GM12878 (cell line): ENCODE measurements at regions not wholly inside any gene's neighbourhood (a gene's known extent, or its start where the extent isn't known, plus 50 kb on each side); places are given as distances from the start of the nearest gene placed in this dataset.

Source experiments
- ATAC-seq: fragments of 200-7000 bp; cut with Tn5 transposase; 3 replicates; pipeline ENCODE4 v1.9.1; 2020; ENCODE audit warnings: mild to moderate bottlenecking, moderate library complexity
- BruUV-seq: library from RNA; stranded (reverse); fragments of 400-500 nt; replicated peaks from 2 replicates; lab custom pipeline; 2021; lab: Mats Ljungman, UMichigan
- CTCF ChIA-PET: fragments of 300-600 bp; sonication (Branson Sonifier 250); formaldehyde crosslinking; extraction: SDS; loops from one replicate; lab custom pipeline; 2021; ENCODE audit warnings: inconsistent platforms; lab: Yijun Ruan, JAX
- POLR2A ChIA-PET: fragments of 350-600 bp; formaldehyde crosslinking; extraction: SDS; loops from one replicate; lab custom pipeline; 2021; ENCODE audit warnings: inconsistent platforms; lab: Charles Lee
- RAD21 ChIA-PET: fragments of 300-600 bp; sonication (Branson Sonifier 250); formaldehyde crosslinking; loops from one replicate; lab custom pipeline; 2023; ENCODE audit warnings: antibody characterized with exemption; ENCODE audit not compliant: unreplicated experiment; lab: Charles Lee
- SMC1A ChIA-PET: fragments of 300-600 bp; sonication (Branson Sonifier 250); formaldehyde crosslinking; loops from one replicate; lab custom pipeline; 2023; ENCODE audit not compliant: unreplicated experiment, uncharacterized antibody; lab: Charles Lee
- DNase-seq: peaks from one replicate; pipeline ENCODE4 v3.0.0-alpha.2; 2011; ENCODE audit warnings: low read depth, low spot score
- FAIRE-seq: peaks from 3 replicates; lab custom pipeline; 2011; peaks lifted over from hg19 to GRCh38; lab: Jason Lieb, UNC
- H2AFZ ChIP-seq: 2 replicates; pipeline ENCODE4 v1.6.0; 2011; ENCODE audit warnings: low read depth, low read length, control low read depth; ENCODE audit not compliant: control insufficient read depth
- H3K27ac ChIP-seq: 2 replicates; pipeline ENCODE4 v1.5.1; 2011; ENCODE audit warnings: control low read depth; ENCODE audit not compliant: control insufficient read depth, insufficient read depth
- H3K27me3 ChIP-seq, 2 experiments: replicated peaks in 1 of 2; 2 replicates each; pipeline versions ENCODE4 v1.6.0 to v1.6.1; 2011; ENCODE audit warnings: low read length in 1 of 2; ENCODE audit not compliant: control insufficient read depth in 2 of 2, insufficient read depth in 2 of 2
- H3K36me3 ChIP-seq, 2 experiments: 2 replicates each; pipeline ENCODE4 v1.5.1; 2011; ENCODE audit warnings: low read length in 1 of 2; ENCODE audit not compliant: control insufficient read depth in 2 of 2, insufficient read depth in 2 of 2
- H3K4me1 ChIP-seq: 2 replicates; pipeline ENCODE4 v1.6.1; 2011; ENCODE audit warnings: mild to moderate bottlenecking, low read length, moderate library complexity, mixed read lengths; ENCODE audit not compliant: control insufficient read depth, insufficient read depth
- H3K4me2 ChIP-seq: 2 replicates; pipeline ENCODE4 v1.6.0; 2011; ENCODE audit warnings: control low read depth; ENCODE audit not compliant: control insufficient read depth, insufficient read depth
- H3K4me3 ChIP-seq: fragments of 200-600 bp; sonication (generic); 2 replicates; pipeline ENCODE4 v1.5.1; 2016
- H3K79me2 ChIP-seq: 2 replicates; pipeline ENCODE4 v1.6.0; 2011; ENCODE audit warnings: low read length; ENCODE audit not compliant: control insufficient read depth, insufficient read depth
- H3K9ac ChIP-seq: 2 replicates; pipeline ENCODE4 v1.8.0; 2011; ENCODE audit warnings: low read length, control low read depth, mixed read lengths; ENCODE audit not compliant: control insufficient read depth, insufficient read depth
- H3K9me3 ChIP-seq: replicated peaks from 3 replicates; pipeline ENCODE4 v1.5.1; 2011; ENCODE audit warnings: mild to moderate bottlenecking, low read length; ENCODE audit not compliant: control insufficient read depth, insufficient read depth
- H4K20me1 ChIP-seq: 2 replicates; pipeline ENCODE4 v1.6.0; 2011; ENCODE audit not compliant: control insufficient read depth, insufficient read depth
- CBX5 ChIP-seq: sonication (generic); IDR thresholded peaks from 2 replicates; pipeline ENCODE4 v1.6.1; 2016; ENCODE audit warnings: low read depth, moderate library complexity, mild to moderate bottlenecking, inconsistent platforms
- DPF2 ChIP-seq: fragments of 450-650 bp; IDR thresholded peaks from 2 replicates; pipeline ENCODE4 v1.6.1; 2017; ENCODE audit warnings: mild to moderate bottlenecking
- HDAC6 ChIP-seq: fragments of 200-600 bp; sonication (generic); IDR thresholded peaks from one replicate; pipeline ENCODE4 v1.8.0; 2017; ENCODE audit warnings: antibody characterized with exemption; ENCODE audit not compliant: unreplicated experiment
- IKZF2 ChIP-seq, 2 experiments: fragments of 450-650 bp; IDR thresholded peaks; 2 replicates each; pipeline ENCODE4 v1.6.1; 2017; ENCODE audit warnings: mild to moderate bottlenecking in 2 of 2, moderate library complexity in 2 of 2
- JUND ChIP-seq: IDR thresholded peaks from 2 replicates; pipeline ENCODE4 v1.6.1; 2012; ENCODE audit warnings: low read depth, mild to moderate bottlenecking, low read length, improper control_type of control experiment, moderate library complexity
- PKNOX1 ChIP-seq: fragments of 450-650 bp; IDR thresholded peaks from 2 replicates; pipeline ENCODE4 v1.6.1; 2016; ENCODE audit warnings: mild to moderate bottlenecking
- PML ChIP-seq: IDR thresholded peaks from 2 replicates; pipeline ENCODE4 v1.6.1; 2012; ENCODE audit warnings: low read length, inconsistent platforms
- WGBS: methylation state at CpG from one replicate; pipeline ENCODE4 v1.1.6; 2016; ENCODE audit warnings: low lambda C conversion rate; ENCODE audit not compliant: insufficient replicate concordance, insufficient coverage; ENCODE audit errors: missing lambda C conversion rate; 5-methylcytosine and 5-hydroxymethylcytosine counted together
- in situ Hi-C: fragments of 300-500 bp; cut with MboI; formaldehyde crosslinking; loops from 9 replicates; pipeline ENCODE4 v1.14.3; 2018; ENCODE audit warnings: mixed read lengths
- intact Hi-C: fragments of 100-400 bp; cut with micrococcal nuclease; formaldehyde crosslinking; loops from one replicate; pipeline ENCODE4 v1.14.2; 2022; ENCODE audit not compliant: unreplicated experiment
- TF ChIP-seq, protein P1 (sequence below): fragments of 450-650 bp; IDR thresholded peaks from 2 replicates; pipeline ENCODE4 v1.6.1; 2017; ENCODE audit warnings: mild to moderate bottlenecking, moderate library complexity
- TF ChIP-seq, protein P2 (sequence below): fragments of 450-650 bp; conservative IDR thresholded peaks from 2 replicates; pipeline ENCODE4 v1.6.1; 2017; ENCODE audit warnings: mild to moderate bottlenecking, moderate library complexity
- TF ChIP-seq, protein P3 (sequence below): fragments of 450-650 bp; IDR thresholded peaks from 2 replicates; pipeline ENCODE4 v1.6.1; 2017; ENCODE audit warnings: antibody characterized with exemption, mild to moderate bottlenecking, moderate library complexity
- TF ChIP-seq, protein P4 (sequence below): IDR thresholded peaks from 2 replicates; pipeline ENCODE4 v1.6.1; 2012; ENCODE audit warnings: low read depth, low read length, improper control_type of control experiment

DNA sequence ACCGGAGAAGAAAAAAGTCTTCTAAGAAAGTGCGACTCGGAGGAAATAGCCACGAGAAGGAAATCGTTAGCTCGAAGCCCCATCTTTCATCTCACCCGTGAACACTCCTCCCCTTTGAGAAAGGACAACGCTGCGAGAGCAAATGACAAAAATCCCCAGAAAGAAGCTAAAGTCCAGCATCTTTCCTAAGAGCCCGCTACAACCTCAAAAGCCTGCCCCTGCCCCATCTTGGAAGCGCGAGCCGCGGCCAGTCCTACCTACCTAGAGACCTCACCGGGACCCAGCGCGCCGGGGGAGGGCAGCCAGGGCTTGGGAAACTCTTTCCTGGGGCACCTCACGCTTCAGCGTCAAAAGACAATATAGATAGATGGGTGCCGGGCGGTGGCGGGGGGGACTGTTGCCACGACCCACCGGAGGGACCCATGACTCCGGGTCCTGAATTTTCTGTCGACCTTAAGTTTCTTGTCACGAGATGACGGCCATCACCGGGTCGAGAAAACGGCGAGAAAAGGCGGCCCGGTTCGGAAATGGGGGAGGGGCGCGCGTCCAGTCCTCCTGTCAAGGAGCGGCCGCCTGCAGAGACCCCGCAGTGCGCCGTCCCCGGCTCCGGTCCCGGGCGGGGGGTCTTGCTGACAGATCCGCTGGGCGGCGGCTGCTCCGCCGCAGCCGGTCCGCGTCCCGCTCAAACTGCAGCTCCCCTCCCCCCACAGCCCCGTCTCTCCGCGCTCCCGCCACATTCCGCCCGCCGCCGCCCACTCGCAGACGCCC, 65.9 kb downstream of the KCNRG start:
- peak overlapping the region; percentile 93 for H3K9ac ChIP-seq
- RAD21 ChIA-PET, result interaction anchor here (1.0 to 13.9 kb wide), 6 partner anchors 31 to 832 kb away, joined by 3 to 175 read pairs (median 4); partner anchors contain the start of genes SPRYD7 and TRIM13
- CTCF ChIA-PET, result interaction anchor here (0.7 to 15.3 kb wide), 8 partner anchors 12 to 834 kb away, joined by 3 to 159 read pairs (median 8); partner anchors contain the start of gene TRIM13
- ATAC-seq (peak; percentile 33), DNase-seq (no peak), FAIRE-seq (no peak)
- peaks cover 70% of the 10 kb centered on the region for H3K79me2 ChIP-seq
- in situ Hi-C loops, result loop anchor here (5.0 to 10.0 kb wide), 3 partner anchors 724 to 984 kb away; no protein-coding TSS in a partner anchor
- peak overlapping the region; percentile 82 for H3K27ac ChIP-seq
- no peaks in the 10 kb centered on the region for H3K27me3 ChIP-seq
- under 1% methylated on average over 48 of the region's 67 CpGs for WGBS
- no peaks in the 10 kb centered on the region for H3K9me3 ChIP-seq
- intact Hi-C loops, result loop anchor here (5.0 to 10.0 kb wide), 4 partner anchors 286 to 994 kb away; no protein-coding TSS in a partner anchor
- H3K4me2 ChIP-seq, result peak overlapping the region; percentile 28; the same call in 1 of the 2 replicates
- SMC1A ChIA-PET, result interaction anchor here (0.9 to 7.8 kb wide), 9 partner anchors 10 to 832 kb away, joined by 3 to 59 read pairs (median 4); partner anchors contain the start of gene TRIM13
- no peaks in the 10 kb centered on the region for H3K36me3 ChIP-seq
- H3K4me1 ChIP-seq, result peaks cover 4% of the 10 kb centered on the region; the same call in 1 of the 2 replicates
- H4K20me1 ChIP-seq, result no peaks in the 10 kb centered on the region
- peak overlapping the region; percentile 59 for H2AFZ ChIP-seq
- peak overlapping the region; percentile 92 for H3K4me3 ChIP-seq
- BruUV-seq, result no TSS peak
- POLR2A ChIA-PET, result interaction anchor here (0.9 to 7.9 kb wide), 5 partner anchors 10 to 834 kb away, joined by 3 to 80 read pairs (median 4); partner anchors contain the start of genes KPNA3 and TRIM13
- TF ChIP-seq CBX5, result peak; percentile 46; the same call in 1 of the 2 replicates
- TF ChIP-seq, protein P1, sequence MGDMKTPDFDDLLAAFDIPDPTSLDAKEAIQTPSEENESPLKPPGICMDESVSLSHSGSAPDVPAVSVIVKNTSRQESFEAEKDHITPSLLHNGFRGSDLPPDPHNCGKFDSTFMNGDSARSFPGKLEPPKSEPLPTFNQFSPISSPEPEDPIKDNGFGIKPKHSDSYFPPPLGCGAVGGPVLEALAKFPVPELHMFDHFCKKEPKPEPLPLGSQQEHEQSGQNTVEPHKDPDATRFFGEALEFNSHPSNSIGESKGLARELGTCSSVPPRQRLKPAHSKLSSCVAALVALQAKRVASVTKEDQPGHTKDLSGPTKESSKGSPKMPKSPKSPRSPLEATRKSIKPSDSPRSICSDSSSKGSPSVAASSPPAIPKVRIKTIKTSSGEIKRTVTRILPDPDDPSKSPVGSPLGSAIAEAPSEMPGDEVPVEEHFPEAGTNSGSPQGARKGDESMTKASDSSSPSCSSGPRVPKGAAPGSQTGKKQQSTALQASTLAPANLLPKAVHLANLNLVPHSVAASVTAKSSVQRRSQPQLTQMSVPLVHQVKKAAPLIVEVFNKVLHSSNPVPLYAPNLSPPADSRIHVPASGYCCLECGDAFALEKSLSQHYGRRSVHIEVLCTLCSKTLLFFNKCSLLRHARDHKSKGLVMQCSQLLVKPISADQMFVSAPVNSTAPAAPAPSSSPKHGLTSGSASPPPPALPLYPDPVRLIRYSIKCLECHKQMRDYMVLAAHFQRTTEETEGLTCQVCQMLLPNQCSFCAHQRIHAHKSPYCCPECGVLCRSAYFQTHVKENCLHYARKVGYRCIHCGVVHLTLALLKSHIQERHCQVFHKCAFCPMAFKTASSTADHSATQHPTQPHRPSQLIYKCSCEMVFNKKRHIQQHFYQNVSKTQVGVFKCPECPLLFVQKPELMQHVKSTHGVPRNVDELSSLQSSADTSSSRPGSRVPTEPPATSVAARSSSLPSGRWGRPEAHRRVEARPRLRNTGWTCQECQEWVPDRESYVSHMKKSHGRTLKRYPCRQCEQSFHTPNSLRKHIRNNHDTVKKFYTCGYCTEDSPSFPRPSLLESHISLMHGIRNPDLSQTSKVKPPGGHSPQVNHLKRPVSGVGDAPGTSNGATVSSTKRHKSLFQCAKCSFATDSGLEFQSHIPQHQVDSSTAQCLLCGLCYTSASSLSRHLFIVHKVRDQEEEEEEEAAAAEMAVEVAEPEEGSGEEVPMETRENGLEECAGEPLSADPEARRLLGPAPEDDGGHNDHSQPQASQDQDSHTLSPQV, result no peak
- TF ChIP-seq, protein P2, sequence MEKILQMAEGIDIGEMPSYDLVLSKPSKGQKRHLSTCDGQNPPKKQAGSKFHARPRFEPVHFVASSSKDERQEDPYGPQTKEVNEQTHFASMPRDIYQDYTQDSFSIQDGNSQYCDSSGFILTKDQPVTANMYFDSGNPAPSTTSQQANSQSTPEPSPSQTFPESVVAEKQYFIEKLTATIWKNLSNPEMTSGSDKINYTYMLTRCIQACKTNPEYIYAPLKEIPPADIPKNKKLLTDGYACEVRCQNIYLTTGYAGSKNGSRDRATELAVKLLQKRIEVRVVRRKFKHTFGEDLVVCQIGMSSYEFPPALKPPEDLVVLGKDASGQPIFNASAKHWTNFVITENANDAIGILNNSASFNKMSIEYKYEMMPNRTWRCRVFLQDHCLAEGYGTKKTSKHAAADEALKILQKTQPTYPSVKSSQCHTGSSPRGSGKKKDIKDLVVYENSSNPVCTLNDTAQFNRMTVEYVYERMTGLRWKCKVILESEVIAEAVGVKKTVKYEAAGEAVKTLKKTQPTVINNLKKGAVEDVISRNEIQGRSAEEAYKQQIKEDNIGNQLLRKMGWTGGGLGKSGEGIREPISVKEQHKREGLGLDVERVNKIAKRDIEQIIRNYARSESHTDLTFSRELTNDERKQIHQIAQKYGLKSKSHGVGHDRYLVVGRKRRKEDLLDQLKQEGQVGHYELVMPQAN, result no peak
- TF ChIP-seq PML, result no peak
- TF ChIP-seq HDAC6, result no peak
- TF ChIP-seq DPF2, result peak; percentile 41; the same call in 1 of the 2 replicates
- TF ChIP-seq, protein P3, sequence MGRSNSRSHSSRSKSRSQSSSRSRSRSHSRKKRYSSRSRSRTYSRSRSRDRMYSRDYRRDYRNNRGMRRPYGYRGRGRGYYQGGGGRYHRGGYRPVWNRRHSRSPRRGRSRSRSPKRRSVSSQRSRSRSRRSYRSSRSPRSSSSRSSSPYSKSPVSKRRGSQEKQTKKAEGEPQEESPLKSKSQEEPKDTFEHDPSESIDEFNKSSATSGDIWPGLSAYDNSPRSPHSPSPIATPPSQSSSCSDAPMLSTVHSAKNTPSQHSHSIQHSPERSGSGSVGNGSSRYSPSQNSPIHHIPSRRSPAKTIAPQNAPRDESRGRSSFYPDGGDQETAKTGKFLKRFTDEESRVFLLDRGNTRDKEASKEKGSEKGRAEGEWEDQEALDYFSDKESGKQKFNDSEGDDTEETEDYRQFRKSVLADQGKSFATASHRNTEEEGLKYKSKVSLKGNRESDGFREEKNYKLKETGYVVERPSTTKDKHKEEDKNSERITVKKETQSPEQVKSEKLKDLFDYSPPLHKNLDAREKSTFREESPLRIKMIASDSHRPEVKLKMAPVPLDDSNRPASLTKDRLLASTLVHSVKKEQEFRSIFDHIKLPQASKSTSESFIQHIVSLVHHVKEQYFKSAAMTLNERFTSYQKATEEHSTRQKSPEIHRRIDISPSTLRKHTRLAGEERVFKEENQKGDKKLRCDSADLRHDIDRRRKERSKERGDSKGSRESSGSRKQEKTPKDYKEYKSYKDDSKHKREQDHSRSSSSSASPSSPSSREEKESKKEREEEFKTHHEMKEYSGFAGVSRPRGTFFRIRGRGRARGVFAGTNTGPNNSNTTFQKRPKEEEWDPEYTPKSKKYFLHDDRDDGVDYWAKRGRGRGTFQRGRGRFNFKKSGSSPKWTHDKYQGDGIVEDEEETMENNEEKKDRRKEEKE, result no peak
- TF ChIP-seq PKNOX1, result no peak
- TF ChIP-seq, protein P4, sequence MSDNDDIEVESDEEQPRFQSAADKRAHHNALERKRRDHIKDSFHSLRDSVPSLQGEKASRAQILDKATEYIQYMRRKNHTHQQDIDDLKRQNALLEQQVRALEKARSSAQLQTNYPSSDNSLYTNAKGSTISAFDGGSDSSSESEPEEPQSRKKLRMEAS, result no peak
- TF ChIP-seq JUND, result no peak
- TF ChIP-seq IKZF2 (IDR thresholded peaks at IDR 0.05), result peak in 1 of 2 experiments; percentile 54; a peak in 1 of 4 replicates
